ENCODE measurements at regions not wholly inside any gene's neighbourhood (a gene's known extent, or its start where the extent isn't known, plus 50 kb on each side); places are given as distances from the start of the nearest gene placed in this dataset. TPM values are rescaled to one million over a fixed set of nuclear protein-coding genes. Genes with fewer than 3 reads are reported as not detected.

DNA sequence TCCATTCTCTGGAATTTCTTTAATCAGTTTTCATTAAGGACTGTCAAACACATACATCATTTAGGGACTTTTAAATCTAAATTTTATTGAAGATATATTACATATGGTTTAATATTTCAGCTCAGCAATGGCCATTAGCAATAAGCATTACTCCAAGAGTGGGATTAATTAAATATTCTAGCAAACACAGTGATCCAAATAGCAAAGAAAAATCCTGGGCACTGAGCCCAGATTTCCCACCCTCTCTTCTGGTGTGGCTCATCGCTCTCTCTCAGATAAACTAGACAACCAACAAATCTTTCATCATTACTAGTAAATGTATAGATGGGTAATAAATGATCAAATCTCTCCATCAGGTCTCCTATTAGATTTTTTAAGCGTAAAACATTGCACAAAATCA, 53.5 kb upstream of the FOXD3 start (continued):
- TF ChIP-seq, protein P1, sequence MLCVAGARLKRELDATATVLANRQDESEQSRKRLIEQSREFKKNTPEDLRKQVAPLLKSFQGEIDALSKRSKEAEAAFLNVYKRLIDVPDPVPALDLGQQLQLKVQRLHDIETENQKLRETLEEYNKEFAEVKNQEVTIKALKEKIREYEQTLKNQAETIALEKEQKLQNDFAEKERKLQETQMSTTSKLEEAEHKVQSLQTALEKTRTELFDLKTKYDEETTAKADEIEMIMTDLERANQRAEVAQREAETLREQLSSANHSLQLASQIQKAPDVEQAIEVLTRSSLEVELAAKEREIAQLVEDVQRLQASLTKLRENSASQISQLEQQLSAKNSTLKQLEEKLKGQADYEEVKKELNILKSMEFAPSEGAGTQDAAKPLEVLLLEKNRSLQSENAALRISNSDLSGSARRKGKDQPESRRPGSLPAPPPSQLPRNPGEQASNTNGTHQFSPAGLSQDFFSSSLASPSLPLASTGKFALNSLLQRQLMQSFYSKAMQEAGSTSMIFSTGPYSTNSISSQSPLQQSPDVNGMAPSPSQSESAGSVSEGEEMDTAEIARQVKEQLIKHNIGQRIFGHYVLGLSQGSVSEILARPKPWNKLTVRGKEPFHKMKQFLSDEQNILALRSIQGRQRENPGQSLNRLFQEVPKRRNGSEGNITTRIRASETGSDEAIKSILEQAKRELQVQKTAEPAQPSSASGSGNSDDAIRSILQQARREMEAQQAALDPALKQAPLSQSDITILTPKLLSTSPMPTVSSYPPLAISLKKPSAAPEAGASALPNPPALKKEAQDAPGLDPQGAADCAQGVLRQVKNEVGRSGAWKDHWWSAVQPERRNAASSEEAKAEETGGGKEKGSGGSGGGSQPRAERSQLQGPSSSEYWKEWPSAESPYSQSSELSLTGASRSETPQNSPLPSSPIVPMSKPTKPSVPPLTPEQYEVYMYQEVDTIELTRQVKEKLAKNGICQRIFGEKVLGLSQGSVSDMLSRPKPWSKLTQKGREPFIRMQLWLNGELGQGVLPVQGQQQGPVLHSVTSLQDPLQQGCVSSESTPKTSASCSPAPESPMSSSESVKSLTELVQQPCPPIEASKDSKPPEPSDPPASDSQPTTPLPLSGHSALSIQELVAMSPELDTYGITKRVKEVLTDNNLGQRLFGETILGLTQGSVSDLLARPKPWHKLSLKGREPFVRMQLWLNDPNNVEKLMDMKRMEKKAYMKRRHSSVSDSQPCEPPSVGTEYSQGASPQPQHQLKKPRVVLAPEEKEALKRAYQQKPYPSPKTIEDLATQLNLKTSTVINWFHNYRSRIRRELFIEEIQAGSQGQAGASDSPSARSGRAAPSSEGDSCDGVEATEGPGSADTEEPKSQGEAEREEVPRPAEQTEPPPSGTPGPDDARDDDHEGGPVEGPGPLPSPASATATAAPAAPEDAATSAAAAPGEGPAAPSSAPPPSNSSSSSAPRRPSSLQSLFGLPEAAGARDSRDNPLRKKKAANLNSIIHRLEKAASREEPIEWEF (IDR thresholded peaks at IDR 0.05; ENCODE audit: insufficient replicate concordance, low read depth, low read length): no peak
- no peak for TF ChIP-seq YBX1 (IDR thresholded peaks at IDR 0.05)

DNA sequence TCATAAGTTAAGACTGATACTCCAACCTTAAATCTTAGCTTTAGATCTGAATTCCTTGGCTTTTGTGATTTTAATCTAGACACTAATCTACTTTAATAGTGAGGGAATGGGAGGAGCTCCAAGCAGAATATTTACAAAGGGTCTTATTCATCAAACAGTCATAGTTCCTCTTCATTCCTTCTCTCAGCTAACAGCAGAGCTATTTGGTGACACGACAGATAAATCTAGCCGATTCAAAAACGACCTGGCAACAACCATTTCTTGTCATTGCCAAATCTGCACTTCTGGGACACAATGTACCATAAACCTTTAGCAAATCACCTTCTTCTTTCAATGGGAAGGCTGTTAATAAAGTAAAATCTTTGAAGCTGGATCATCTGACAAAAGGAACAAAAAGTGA, 52.8 kb upstream of the FOXD3 start:
- no peak overlapping the region for H2AFZ ChIP-seq (ENCODE audit: control insufficient read depth, low read depth, low read length)
- RAD21 ChIA-PET (ENCODE audit: unreplicated experiment): no interaction called here

More for the DNA sequence above, 52.8 kb upstream of the FOXD3 start:
- CTCF ChIA-PET: no interaction called here
- Histone ChIP-seq H3K9ac (ENCODE audit: control insufficient read depth, insufficient read depth, low read length) (no peak overlapping the region), H3K4me1 (ENCODE audit: control insufficient read depth, insufficient read depth, low read length) (no peaks in the 10 kb centered on the region), H3K27me3 (replicated peaks in 1 of 2; ENCODE audit: control insufficient read depth in 2 of 2, insufficient read depth in 2 of 2, low read length in 1 of 2) (no peaks in the 10 kb centered on the region), H3K4me3 (no peak overlapping the region), H3K27ac (ENCODE audit: control insufficient read depth, insufficient read depth) (no peak overlapping the region), H3K36me3 (ENCODE audit: control insufficient read depth in 2 of 2, insufficient read depth in 2 of 2, low read length in 1 of 2) (no peaks in the 10 kb centered on the region), H3K9me3 (replicated peaks; ENCODE audit: control insufficient read depth, insufficient read depth, low read length) (no peaks in the 10 kb centered on the region), H3K79me2 (ENCODE audit: control insufficient read depth, insufficient read depth, low read length) (no peaks in the 10 kb centered on the region), H4K20me1 (ENCODE audit: control insufficient read depth, insufficient read depth) (no peaks in the 10 kb centered on the region), H3K4me2 (ENCODE audit: control insufficient read depth, insufficient read depth) (no peak overlapping the region)
- no TSS peak for BruUV-seq (replicated peaks)
- intact Hi-C loops (cut with micrococcal nuclease; ENCODE audit: unreplicated experiment): no loop called here
- WGBS (ENCODE audit: insufficient coverage, insufficient replicate concordance, low lambda C conversion rate, missing lambda C conversion rate): 25% methylated on average over 3 of the region's 3 CpGs
- POLR2A ChIA-PET: no interaction called here
- DNase-seq (ENCODE audit: low read depth, low spot score) (no peak), ATAC-seq (no peak), FAIRE-seq (no peak)
- SMC1A ChIA-PET (ENCODE audit: uncharacterized antibody, unreplicated experiment): interaction anchor here (0.9 kb wide), 1 partner anchor 15 kb away, joined by 3 read pairs; no protein-coding TSS in a partner anchor
- in situ Hi-C loops (cut with MboI): no loop called here
- TF ChIP-seq, protein P2, sequence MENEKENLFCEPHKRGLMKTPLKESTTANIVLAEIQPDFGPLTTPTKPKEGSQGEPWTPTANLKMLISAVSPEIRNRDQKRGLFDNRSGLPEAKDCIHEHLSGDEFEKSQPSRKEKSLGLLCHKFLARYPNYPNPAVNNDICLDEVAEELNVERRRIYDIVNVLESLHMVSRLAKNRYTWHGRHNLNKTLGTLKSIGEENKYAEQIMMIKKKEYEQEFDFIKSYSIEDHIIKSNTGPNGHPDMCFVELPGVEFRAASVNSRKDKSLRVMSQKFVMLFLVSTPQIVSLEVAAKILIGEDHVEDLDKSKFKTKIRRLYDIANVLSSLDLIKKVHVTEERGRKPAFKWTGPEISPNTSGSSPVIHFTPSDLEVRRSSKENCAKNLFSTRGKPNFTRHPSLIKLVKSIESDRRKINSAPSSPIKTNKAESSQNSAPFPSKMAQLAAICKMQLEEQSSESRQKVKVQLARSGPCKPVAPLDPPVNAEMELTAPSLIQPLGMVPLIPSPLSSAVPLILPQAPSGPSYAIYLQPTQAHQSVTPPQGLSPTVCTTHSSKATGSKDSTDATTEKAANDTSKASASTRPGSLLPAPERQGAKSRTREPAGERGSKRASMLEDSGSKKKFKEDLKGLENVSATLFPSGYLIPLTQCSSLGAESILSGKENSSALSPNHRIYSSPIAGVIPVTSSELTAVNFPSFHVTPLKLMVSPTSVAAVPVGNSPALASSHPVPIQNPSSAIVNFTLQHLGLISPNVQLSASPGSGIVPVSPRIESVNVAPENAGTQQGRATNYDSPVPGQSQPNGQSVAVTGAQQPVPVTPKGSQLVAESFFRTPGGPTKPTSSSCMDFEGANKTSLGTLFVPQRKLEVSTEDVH (IDR thresholded peaks at IDR 0.05; ENCODE audit: low read depth, partially characterized antibody): no peak

Small RNA genes lying in the stretch of these regions (small RNA-seq; reads per million reads assigned to genes)
- gene RNA5SP49: not detected
